GM12873 (cell line): ENCODE measurements at regions not wholly inside any gene's neighbourhood (a gene's known extent, or its start where the extent isn't known, plus 50 kb on each side); places are given as distances from the start of the nearest gene placed in this dataset.

Experiments used
- CTCF ChIP-seq: IDR thresholded peaks from 2 replicates; pipeline ENCODE4 v1.5.1; 2012; ENCODE audit warnings: low read depth, mild to moderate bottlenecking, moderate library complexity, low read length, control low read depth; ENCODE audit not compliant: insufficient read depth; ENCODE audit errors: missing control alignments

DNA sequence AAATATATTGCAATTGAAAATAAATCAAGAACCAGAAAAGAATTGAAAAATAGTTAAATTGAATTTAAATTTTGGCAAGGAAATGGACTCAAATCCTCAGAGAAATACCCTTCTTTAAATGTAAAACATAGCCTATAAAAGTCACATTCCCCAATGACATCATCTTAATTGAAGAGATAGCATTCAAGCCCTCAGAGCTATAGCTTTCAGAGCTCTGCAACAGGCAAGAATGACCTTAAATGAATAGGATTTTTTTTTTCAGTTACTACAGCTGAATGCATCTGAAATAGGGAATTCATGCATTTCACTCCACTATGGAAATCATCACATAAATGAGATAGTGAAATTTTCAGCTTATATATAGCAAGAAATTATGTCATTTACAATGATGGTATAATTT is 1049.0 kb downstream of the OLFM4 start:
- no peak for TF ChIP-seq CTCF

- TF ChIP-seq CTCF: no peak
Observed at GRCh38 chr13:54078271-54078870, 1049.8 kb downstream of the OLFM4 start.

DNA sequence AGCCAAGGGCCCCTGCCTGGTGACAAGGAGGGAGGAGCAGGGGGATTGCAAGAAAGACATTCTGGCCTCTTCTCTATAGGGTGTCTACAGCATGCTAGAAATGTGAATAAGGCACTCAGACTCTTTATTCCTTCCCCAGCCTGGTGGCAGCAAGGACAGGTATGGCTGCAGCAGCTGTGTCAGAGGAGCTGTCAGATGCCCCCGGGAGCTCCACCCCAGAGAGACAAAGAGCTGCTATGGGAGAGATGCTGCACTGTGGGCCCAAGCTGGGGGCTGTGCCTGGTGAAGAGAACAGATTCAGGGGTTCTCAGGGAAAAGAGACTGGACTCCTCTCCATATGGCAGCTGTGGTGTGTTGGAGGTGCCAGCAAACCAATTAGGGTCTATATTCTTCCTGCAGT is 1063.3 kb downstream of the OLFM4 start:
- TF ChIP-seq CTCF: no peak

DNA sequence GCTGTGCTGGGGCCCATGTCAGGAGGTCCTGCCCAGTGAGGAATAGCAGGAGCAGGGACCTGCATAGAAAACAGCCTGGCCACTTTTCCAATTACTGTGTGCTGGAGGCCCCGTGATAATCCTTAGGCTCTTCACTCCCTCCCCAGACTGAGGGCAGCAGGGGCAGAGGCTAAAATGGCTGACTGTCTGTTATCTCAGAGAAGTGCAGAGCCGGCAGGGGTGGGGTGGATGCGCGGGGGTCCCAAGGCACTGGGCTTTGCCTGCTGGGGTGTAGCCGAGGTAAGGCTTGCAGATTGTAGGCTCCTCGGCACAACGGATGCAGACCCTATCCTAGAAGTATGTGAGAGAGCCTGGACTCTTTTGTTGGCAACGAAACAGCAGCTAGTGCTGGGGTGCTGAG is 1064.1 kb downstream of the OLFM4 start:
- TF ChIP-seq CTCF: no peak

DNA sequence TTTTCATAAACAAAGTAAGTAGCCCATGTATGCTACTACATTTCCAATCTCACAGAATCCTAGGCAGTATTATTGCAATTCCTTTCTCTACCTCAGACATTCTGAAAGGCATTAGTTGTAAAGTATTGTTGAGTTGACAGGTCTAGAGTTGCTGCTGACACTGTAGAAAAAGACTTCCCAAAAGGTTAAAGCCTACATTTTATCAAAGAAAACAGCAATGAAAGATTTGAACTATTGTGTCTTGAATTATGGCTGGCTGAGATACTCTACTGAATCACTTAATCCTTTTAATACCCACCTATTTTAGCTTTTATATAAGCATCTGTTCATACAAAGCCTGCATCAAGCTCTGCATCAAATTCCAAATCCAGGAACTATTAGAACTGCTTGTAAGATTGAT is 1082.0 kb downstream of the OLFM4 start:
- no peak for TF ChIP-seq CTCF

GRCh38 chr13:54124700-54125099 is 1096.1 kb downstream of the OLFM4 start:
- no peak for TF ChIP-seq CTCF

- no peak for TF ChIP-seq CTCF
Observed at GRCh38 chr13:54133746-54134145, 1105.1 kb downstream of the OLFM4 start.
